SK-N-SH treated with all-trans-retinoic acid at 6 μM for 48 hours (cell line): ENCODE measurements at regions not wholly inside any gene's neighbourhood (a gene's known extent, or its start where the extent isn't known, plus 50 kb on each side); places are given as distances from the start of the nearest gene placed in this dataset.

Experiments
- ARNTL ChIP-seq: fragments of 450-650 bp; formaldehyde crosslinking; IDR thresholded peaks from 2 replicates; pipeline ENCODE4 v1.5.0; 2020; ENCODE audit warnings: low read depth, mild to moderate bottlenecking, moderate library complexity, borderline replicate concordance
- CSDC2 ChIP-seq: fragments of 250-450 bp; sonication (Bioruptor Pico); IDR thresholded peaks from 2 replicates; pipeline ENCODE4 v1.5.0; 2020; ENCODE audit warnings: mild to moderate bottlenecking, moderate library complexity
- ISL1 ChIP-seq: fragments of 250-450 bp; sonication (Bioruptor Pico); IDR thresholded peaks from 2 replicates; pipeline ENCODE4 v2.1.2; 2022; ENCODE audit warnings: mild to moderate bottlenecking, moderate library complexity
- PATZ1 ChIP-seq: fragments of 250-450 bp; sonication (Bioruptor Pico); IDR thresholded peaks from 2 replicates; pipeline ENCODE4 v1.8.0; 2020; ENCODE audit warnings: mild to moderate bottlenecking, moderate library complexity, borderline replicate concordance
- ZNF565 ChIP-seq: fragments of 450-650 bp; formaldehyde crosslinking; conservative IDR thresholded peaks from 2 replicates; pipeline ENCODE4 v1.5.0; 2020; ENCODE audit warnings: low read depth, mild to moderate bottlenecking, moderate library complexity
- ZNF8 ChIP-seq: fragments of 450-650 bp; formaldehyde crosslinking; IDR thresholded peaks from 2 replicates; pipeline ENCODE4 v1.5.0; 2020; ENCODE audit warnings: mild to moderate bottlenecking, moderate library complexity

GRCh38 chr6:103507052-103507451 lies 1352.7 kb downstream of the HACE1 start:
- no peak for TF ChIP-seq PATZ1 (CRISPR knock-in tag)
- TF ChIP-seq ARNTL (CRISPR knock-in tag) = no peak
- no peak for TF ChIP-seq ZNF565 (CRISPR knock-in tag)
- TF ChIP-seq ZNF8 (CRISPR knock-in tag) = no peak
- TF ChIP-seq CSDC2 (CRISPR knock-in tag) = no peak
- no peak for TF ChIP-seq ISL1 (CRISPR knock-in tag)
